ENCODE measurements at regions not wholly inside any gene's neighbourhood (a gene's known extent, or its start where the extent isn't known, plus 50 kb on each side); places are given as distances from the start of the nearest gene placed in this dataset.

GRCh38 chr1:50271968-50272578 is 151.2 kb downstream of the DMRTA2 start:
- TF ChIP-seq CTCF (conservative IDR thresholded peaks at IDR 0.05; ENCODE audit: low read depth): peak; percentile 42
- POLR2A ChIA-PET (ENCODE audit: low non-redundant PET): no interaction called here
- no peak overlapping the region for H3K27ac ChIP-seq
- peak; percentile 37 for DNase-seq (ENCODE audit: low spot score)
- CTCF ChIA-PET: interaction anchor here (0.7 to 1.1 kb wide), 2 partner anchors 12 to 215 kb away, joined by 3 to 6 read pairs; no protein-coding TSS in a partner anchor

- no peak for DNase-seq (ENCODE audit: low spot score)
- TF ChIP-seq CTCF (conservative IDR thresholded peaks at IDR 0.05; ENCODE audit: low read depth): no peak
- CTCF ChIA-PET: interaction anchor here (0.7 to 1.1 kb wide), 2 partner anchors 12 to 214 kb away, joined by 3 to 6 read pairs; no protein-coding TSS in a partner anchor
- POLR2A ChIA-PET (ENCODE audit: low non-redundant PET): no interaction called here
- H3K27ac ChIP-seq: no peak overlapping the region
These were observed 151.9 kb downstream of the DMRTA2 start for GRCh38 chr1:50271337-50271736.

GRCh38 chr1:50270926-50271325 is 152.3 kb downstream of the DMRTA2 start:
- ChIA-PET CTCF (interaction anchor here (0.6 kb wide), 1 partner anchor 73 kb away, joined by 3 read pairs; no protein-coding TSS in a partner anchor), POLR2A (ENCODE audit: low non-redundant PET) (no interaction called here)
- no peak overlapping the region for H3K27ac ChIP-seq
- no peak for DNase-seq (ENCODE audit: low spot score)
- TF ChIP-seq CTCF (conservative IDR thresholded peaks at IDR 0.05; ENCODE audit: low read depth): no peak

- POLR2A ChIA-PET (ENCODE audit: low non-redundant PET): no interaction called here
- DNase-seq (ENCODE audit: low spot score): peak; percentile 44
- TF ChIP-seq CTCF (conservative IDR thresholded peaks at IDR 0.05; ENCODE audit: low read depth): no peak
- no peak overlapping the region for H3K27ac ChIP-seq
- CTCF ChIA-PET: no interaction called here
These were observed 155.2 kb downstream of the DMRTA2 start for GRCh38 chr1:50268049-50268448.

GRCh38 chr1:50266509-50266908 is 156.7 kb downstream of the DMRTA2 start:
- POLR2A ChIA-PET (ENCODE audit: low non-redundant PET): no interaction called here
- TF ChIP-seq CTCF (conservative IDR thresholded peaks at IDR 0.05; ENCODE audit: low read depth): no peak
- DNase-seq (ENCODE audit: low spot score): no peak
- CTCF ChIA-PET: no interaction called here
- H3K27ac ChIP-seq: no peak overlapping the region

GRCh38 chr1:50265790-50266314 is 157.1 kb downstream of the ELAVL4 start:
- no peak for DNase-seq (ENCODE audit: low spot score)
- no peak overlapping the region for H3K27ac ChIP-seq
- CTCF ChIA-PET: interaction anchor here (0.6 kb wide), 1 partner anchor 336 kb away, joined by 3 read pairs; no protein-coding TSS in a partner anchor
- POLR2A ChIA-PET (ENCODE audit: low non-redundant PET): no interaction called here
- no peak for TF ChIP-seq CTCF (conservative IDR thresholded peaks at IDR 0.05; ENCODE audit: low read depth)

Data from RWPE1 (cell line).